SU-DHL-6 (cell line): ENCODE measurements at regions not wholly inside any gene's neighbourhood (a gene's known extent, or its start where the extent isn't known, plus 50 kb on each side); places are given as distances from the start of the nearest gene placed in this dataset.

Experiments used
- CTCF ChIP-seq: fragments of 200-600 bp; sonication (generic); IDR thresholded peaks from one replicate; pipeline ENCODE4 v1.5.1; 2017; ENCODE audit warnings: antibody characterized with exemption, mild to moderate bottlenecking, low read length, moderate library complexity; ENCODE audit not compliant: insufficient read depth, poor library complexity, severe bottlenecking
- EZH2phosphoT487 ChIP-seq: fragments of 200-600 bp; sonication (generic), shearing (Covaris generic); conservative IDR thresholded peaks from 2 replicates; pipeline ENCODE4 v1.6.1; 2018; ENCODE audit warnings: mild to moderate bottlenecking, antibody characterized with exemption, low read length, moderate library complexity, mixed read lengths

GRCh38 chr5:92922231-92922967 is 658.6 kb downstream of the NR2F1-AS1 start:
- TF ChIP-seq CTCF: no peak
- TF ChIP-seq EZH2phosphoT487: no peak
